HG03196 (cell line): ENCODE measurements at regions not wholly inside any gene's neighbourhood (a gene's known extent, or its start where the extent isn't known, plus 50 kb on each side); places are given as distances from the start of the nearest gene placed in this dataset.

Experiments
- ATAC-seq: cut with Tn5 transposase; IDR thresholded peaks from one replicate; pipeline ENCODE4 v1.9.1; 2021; ENCODE audit not compliant: unreplicated experiment

DNA sequence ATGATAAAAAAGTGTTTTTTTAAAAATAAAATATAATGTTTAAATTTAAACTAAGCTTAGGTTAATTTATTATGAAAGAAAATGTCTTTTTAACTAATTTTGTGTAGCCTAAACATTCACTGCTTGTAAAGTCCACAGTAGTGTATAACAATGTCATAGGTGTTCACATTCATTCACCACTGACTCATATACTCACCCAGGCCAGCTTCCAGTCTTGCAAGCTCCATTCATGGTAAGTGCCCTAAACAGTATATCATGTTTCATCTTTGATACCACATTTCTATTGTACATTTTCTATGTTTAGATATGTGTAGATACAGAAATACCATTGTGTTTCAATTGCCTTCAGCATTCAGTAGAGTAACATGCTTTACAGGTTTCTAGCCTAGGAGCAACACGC, 530.3 kb downstream of the EPHA5 start:
- no peak for ATAC-seq

DNA sequence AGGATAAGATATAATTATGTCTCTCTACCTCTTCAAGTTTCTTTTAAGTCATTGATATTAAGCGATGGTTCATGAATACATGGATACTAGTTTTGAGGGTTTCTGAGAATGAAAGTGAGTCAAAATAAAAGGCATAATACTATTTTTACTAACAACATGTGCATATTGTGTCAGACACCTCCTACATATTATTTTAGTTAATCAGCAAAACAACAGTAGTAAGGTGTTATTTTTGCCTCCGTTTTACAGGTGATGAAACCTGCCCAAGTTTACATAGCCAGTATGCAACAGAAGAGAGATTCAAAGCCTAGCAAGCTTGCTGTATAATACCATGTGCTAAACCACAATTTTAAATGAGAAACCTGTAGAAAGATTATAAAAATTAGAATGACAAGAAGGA, 544.1 kb downstream of the EPHA5 start:
- no peak for ATAC-seq

DNA sequence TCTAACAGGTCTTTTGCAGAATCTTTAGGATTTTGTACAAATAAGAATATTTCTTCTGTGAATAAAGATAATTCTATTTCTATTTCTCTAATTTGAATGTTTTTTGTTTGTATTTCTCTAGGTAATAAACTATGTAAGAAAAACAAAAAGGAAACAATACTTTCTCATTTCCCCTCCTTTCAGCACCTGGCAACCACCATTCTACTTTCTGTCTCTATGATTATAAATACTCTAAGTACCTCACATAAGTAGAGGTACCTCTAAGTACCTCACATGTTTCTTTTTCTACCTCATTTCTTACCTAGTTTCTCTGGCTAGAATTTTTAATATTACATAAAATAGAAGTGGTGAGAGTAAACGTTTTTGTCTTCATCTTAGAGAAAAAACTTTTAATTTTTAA, 550.0 kb downstream of the EPHA5 start:
- ATAC-seq: no peak

DNA sequence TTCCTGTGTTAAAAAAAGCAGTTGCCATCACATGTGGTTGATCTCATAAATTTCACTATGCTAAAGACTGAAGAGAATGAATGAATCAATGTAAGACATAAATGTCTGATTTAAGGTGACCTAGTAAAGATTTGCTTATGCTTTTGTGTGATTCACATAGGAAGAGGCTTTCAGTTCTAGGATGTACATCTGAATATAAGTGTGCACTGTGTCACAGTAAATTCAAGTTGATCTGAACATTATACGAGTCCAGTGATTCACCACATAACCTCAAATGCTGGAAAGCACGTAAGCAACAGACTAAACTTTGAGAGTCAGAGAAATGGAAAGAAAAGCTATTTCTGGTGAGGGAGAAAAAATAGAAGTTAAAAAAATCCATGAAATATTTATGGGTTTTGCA, 567.9 kb downstream of the EPHA5 start:
- no peak for ATAC-seq

DNA sequence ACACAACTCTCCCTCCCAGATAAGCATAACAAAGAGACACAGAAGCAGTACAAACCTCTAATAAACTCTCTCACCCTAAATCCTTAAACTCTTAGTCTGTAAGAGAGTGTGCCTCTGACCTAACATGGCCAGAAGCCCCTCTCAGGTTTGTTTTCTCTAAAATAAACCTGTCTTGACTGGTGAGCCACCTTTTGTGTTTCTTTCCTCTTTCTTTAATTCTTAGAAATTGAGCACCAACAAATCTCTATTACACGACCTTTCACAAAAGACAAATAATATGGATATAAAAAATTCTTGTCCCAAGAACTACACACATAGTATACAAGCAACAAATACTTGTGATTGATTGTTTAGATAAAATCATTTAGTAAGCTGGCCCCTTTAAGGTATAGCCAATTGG, 573.7 kb downstream of the EPHA5 start:
- ATAC-seq: no peak

DNA sequence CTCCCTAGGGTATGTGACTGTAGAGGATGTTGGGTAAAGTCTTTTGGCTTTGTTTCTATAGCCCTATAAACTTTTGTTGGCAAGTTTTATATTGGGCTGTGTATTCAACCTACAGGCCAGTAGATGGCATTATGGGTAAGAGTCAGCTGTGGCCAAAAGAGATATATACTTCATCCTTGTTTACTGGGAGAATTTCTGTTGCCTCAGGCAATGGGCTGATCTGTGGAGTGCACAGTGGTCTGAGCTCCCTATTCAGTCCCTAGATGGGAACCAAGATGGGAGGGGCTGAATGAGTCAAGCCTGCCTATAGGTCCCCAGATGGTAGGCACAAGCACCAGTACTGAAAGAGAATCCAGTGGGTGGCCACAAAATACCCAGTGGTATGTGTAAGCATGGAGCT, 580.6 kb downstream of the EPHA5 start:
- ATAC-seq: no peak

DNA sequence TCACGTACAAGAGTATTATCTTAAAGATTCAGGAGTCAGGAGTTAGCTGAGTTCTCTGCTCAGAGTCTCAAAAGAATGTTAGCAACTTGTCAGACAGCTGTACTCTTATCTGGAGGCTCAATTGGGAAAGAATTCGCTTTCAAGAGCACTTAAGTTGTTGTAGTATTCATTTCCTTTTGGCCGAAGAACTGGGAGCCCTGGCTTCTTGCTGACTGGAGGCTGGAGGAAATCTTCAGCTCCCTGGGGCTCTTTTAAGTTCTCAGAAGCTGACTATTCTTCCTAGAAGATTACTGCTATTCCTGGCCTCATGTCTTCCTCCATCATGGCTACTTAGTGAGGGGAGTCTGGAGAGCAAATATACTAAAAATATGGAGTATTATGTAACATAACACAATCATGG, 587.2 kb downstream of the EPHA5 start:
- ATAC-seq: no peak

DNA sequence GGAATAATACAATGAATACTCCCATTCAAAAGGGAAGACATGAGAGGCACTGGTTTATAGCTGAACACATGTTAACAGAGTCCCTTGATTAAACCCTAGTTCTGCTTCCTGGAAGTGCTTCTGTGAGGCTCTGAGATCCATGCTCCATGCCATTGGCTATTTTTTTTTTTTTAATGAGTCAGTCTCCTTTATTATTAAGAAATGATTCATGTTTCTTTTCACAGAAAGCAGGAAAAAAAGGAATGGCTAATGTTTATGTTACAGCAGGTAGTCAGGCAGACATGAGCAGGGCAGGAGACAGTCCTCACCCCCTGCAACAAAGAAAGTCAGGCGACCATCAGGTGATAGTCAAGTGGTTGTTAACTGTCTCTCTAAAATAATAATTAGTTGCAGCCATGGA, 598.7 kb downstream of the EPHA5 start:
- ATAC-seq: no peak

DNA sequence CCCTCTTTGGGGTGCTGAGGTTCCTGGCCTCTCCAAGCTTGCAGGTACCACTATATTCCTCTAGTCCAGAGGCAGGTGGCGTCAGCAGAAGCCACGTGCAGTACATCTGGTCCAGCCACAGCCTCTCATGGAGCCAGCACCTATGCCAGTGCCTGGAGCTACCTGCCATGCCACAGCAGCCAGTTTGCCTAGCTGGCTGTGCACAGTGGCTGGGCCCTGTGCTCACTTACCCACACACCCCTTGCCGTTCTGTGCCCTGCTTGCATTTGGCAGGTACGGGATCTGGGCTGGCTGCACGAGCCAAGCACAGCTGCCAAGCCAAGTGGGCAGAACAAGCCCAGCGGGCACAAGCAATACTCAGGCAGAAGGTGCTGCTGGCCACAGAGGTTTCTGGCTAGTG, 601.1 kb downstream of the EPHA5 start:
- no peak for ATAC-seq

DNA sequence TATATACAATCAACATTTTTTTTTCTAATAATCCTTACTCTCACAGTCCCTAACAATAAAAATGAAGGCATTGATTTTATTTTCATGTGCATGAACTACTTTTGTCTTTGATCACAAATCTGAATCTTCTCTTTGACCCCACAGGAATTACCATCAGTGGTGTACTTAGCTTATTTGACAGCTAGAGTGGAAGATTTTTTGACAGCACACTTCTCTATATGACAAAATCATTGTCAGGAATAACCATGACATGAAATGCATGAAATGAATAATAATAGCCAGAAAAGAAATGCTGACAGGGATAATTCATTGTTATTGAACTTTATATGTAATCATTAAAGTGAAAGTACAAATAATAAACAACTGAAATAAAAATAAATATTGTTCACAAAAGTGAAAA, 604.2 kb downstream of the EPHA5 start:
- ATAC-seq: no peak

DNA sequence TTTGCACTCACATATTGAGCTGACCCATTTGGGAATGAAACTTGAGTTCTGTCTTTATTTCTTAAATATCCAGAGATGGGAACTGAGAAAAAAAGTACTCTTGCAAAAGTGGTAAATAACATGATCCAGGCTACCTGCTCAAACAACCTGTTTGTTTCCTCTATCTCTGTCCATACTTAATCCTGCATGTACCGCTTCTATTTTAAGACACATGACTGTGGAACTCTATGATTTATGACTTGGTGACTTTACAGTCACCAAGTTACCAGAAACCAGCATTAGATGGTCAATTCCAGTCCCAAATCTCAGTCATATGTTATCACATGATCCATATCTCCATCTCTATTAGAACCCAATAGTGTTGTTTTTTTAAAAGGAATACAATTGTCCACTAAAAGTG, 606.7 kb downstream of the EPHA5 start:
- no peak for ATAC-seq

DNA sequence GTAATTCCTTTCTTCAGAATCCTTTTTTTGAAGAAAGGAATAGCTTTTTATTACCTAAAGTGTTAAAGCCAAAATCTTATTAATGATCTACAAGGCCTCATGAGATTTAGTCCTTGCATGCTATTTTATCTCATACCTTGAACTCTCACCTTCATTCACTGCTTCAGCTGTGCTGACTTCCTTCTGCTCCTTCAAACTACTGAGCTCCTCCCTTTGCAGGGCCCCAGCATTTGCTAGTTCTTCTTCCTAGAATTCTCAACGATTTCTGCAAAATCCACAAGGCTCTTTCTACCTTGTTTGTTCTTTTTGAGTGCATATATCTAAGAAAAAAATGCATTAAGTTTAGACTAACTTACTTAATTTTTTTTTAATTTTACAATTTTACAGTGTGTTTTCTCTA, 619.5 kb downstream of the EPHA5 start:
- ATAC-seq: no peak

DNA sequence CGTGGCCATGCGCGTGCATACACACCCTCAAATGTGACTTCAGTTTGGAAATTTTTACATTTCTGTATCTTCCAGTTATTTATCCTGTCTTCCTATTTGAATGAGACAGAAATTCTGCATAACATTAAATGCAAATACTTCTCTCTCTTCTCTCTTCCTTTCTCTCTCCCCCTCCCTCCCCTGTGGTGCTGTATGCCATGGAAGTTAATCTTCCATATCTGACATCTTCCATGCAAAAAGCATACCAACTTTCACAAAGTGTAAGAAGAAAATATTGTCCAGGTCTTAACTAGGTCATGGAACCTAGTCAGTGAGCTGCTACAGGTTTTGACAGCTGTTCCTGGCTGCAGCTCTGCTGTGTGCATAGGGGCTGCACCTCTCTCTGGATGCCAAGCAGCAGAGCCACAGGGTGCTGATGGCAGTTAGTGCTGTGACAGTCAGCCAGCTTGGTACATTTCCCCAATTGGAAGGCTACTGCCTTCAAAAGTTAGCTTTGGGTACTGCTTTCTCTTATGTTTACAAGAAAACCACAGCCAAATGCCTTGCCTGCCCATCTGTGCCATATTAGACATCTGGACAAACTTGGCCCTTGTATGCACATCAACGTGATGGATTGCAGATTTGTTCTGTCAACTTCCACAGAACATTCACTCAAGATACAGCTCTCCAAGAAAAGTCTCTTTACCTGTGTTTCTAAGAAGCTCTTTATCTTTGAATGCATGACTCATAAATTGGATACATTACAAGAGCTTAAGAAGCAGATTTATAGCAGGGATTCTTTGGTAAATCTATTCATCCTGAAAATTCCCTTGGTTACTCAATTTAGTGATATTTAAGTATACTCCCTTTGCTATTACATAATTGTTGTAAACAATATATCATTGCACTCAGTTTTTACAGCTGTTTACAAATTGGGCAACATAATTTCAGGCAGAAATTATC, 623.8 kb downstream of the EPHA5 start:
- ATAC-seq: no peak

DNA sequence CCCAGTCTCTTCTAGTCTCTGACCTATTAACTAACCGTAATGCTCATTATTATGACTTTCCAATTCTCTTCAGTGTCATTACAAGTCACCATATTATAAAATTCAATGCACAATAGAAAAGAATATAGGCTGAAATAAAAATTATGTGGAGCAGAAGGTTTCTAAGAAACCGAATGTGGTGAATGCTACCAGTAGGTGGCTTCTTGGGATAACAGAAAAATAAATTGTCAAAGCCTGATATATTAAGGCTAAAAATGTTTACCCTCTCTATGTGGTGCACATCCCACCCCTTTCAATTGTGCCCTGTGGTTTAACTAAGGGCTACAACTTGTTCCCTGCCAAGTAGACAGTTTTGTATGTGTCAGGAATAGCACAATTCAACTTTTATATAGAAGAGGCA, 624.6 kb upstream of the TECRL start:
- no peak for ATAC-seq

DNA sequence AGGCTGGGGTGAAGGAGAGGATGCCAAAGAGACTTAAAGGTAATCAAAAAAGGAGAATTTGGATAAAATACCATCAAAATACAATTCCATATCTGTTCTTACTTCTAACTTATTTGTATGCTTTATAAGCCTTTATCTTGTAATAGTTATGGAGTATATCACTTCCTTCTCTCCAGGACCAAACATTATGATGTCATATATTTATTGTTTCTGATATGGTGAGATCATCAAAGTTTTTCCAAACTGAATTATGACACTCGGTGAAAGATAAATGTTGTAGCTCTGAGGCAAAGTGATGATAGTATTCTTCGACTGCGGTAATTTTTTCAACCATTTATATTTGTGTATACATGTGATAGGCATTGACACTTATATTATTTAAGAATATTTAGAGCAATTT, 619.3 kb upstream of the TECRL start:
- ATAC-seq: no peak

DNA sequence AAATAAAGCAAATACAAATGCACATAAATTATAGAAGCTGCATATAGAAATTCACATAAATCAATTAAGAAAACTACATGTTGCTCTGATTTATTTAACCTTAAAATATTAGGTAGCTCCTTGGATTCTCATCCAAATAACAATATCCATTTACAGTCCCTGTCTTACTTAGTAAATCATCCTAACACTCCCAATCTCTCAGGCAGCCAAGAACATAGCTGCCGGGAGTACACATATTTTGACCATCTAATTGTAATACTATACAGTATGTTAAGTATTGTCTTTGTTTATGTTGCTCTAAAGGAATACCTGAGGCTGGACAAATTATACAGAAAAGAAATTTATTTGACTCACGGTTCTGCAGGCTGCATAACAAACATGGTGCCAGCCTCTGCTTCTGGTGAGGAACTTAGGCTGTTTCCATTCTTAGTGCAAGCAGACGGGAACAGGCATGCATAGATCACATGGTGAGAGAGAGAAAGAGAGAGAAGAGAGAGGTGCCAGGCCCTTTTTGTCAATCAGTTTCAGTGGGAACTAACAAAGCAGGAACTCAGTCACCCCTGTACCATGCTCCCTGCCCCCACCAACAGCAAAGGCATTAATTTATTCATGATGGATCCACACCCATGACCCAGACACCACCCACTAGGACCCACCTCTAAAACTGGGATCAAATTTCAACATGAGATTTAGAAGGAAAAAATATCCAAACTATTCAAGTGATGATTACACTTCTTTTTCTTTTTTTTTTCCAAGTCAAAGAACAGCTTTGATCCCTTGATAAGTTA, 614.8 kb upstream of the TECRL start:
- ATAC-seq: no peak

DNA sequence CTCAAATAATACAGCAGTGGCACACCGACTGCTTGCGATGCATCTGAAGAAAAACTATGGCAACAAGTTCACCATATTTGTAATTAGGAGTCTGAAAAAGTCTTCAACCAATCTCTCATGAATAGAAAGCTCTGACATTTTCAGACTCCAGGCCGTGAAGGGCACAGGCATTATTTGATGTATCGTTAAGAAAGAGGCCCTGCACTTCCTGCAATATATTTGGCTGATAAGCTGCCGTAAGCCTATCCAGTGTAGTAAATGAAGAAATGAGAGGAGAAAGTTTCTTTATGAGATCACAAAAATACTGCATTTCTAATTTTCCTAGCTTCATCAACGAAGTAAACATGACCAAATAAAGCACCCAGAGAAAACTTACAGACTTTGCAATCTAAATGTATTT, 613.8 kb upstream of the TECRL start:
- no peak for ATAC-seq

DNA sequence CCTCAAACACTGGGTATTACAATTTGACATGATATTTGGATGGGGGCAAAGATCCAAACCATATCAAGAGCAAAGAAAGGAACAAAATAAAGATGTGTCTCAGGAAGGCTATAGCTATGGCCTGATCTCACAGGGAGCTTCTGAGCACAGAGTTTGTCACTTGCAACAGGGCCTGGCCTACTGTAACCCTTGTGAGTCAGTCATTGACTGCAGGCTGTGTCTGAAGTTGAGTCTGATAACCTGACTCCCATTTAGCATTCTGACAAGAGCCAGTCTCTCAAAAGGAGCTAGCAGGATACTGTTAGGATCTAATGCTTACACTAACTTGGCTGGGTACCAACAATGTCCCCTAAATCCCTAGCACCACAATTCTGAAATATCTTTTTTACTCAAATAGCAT, 612.5 kb upstream of the TECRL start:
- no peak for ATAC-seq

DNA sequence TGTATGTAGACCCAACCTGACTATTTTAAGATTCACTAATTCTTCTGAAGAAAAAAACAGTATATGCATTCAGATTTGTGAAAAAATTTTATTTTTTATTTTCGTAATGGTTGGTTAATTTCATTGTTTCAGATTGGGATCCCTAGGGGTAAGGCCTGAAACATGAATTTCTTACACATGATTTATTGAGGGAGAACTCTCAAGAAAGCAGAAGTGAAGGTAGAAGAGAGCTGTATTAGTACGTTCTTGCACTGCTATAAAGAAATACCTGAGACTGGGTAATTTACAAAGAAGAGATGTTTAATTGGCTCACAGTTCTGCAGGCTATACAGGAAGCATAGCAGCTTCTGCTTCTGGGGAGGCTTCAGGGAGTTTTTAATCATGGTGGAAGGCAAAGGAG, 611.9 kb upstream of the TECRL start:
- ATAC-seq: no peak

DNA sequence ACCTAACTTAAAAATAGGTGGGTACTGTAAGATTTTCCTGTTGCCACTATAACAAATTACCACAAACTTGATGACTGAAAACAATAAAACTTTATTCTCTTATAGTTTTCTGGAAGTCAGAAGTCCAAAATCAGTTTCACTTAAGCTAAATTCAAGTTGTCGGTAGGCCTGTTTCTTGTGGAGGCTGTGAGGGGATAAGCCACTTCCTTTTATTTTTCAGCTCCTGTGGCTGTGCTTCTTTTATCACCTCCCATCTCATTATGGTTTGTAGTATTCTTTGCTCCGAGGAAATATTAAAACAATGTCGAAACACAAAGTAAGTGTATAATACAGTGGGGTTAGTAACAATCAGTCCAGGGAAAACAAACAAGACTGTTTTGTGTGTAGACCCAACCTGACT, 610.5 kb upstream of the TECRL start:
- ATAC-seq: no peak

DNA sequence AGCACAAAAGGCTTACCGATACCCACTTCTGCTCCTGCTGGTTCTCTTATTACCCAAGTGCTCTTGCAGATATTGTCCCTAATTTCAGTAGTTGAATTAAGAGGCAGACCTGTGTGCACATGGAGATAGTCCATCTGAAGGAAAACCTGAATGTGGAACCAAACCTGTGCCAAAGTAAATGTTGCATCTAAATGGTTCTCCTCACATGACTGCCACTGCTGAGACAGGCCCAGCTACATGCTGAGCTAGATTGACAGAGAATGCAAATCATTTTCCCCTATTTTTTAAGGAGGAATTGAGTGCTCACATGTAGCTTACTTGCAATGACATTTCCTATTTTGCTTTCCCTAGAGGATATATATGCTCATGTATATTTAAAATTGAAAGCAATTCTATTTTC, 609.1 kb upstream of the TECRL start:
- ATAC-seq: no peak

DNA sequence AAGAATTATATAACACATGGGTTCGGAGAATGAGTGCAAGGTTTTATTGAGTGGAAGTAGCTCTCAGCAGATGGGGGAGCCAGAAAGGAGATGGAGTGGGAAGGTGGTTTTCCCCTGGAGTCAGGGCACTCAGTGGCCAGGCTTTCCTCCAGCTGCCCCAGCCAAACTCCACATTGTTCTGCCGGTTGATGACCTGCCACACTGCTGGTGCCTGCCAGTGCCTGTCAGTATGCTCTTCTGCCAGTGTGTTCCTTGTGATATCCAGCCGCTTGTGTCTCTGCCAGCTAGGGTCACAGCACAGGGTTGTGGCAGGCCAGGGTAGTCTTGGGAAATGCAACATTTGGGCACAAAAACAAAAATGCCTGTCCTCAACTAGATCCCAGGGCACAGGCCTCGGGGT, 604.8 kb upstream of the TECRL start:
- no peak for ATAC-seq
